HepG2 (cell line): ENCODE measurements at regions not wholly inside any gene's neighbourhood (a gene's known extent, or its start where the extent isn't known, plus 50 kb on each side); places are given as distances from the start of the nearest gene placed in this dataset.

Experiments
- ATAC-seq: fragments of 200-7000 bp; cut with Tn5 transposase; 3 replicates; pipeline ENCODE4 v1.9.1; 2020; ENCODE audit warnings: mild to moderate bottlenecking, moderate library complexity
- BruUV-seq: library from RNA; stranded (reverse); fragments of 400-500 nt; replicated peaks from 2 replicates; lab custom pipeline; 2021; lab: Mats Ljungman, UMichigan
- CTCF ChIA-PET: fragments of 300-600 bp; formaldehyde crosslinking; extraction: SDS; loops from one replicate; lab custom pipeline; 2021; ENCODE audit warnings: low total read pairs, inconsistent platforms, low intra/inter-chr PET ratio; lab: Yijun Ruan, JAX
- POLR2A ChIA-PET: fragments of 350-600 bp; sonication (Branson Sonifier 250); formaldehyde crosslinking; loops from one replicate; lab custom pipeline; 2020; ENCODE audit warnings: antibody characterized with exemption, inconsistent platforms; lab: Yijun Ruan, JAX
- DNase-seq: peaks from one replicate; pipeline ENCODE4 v3.0.0-alpha.2; 2015; ENCODE audit warnings: low spot score
- FAIRE-seq: peaks from 3 replicates; lab custom pipeline; 2011; peaks lifted over from hg19 to GRCh38; lab: Jason Lieb, UNC
- H2AFZ ChIP-seq: one replicate; pipeline ENCODE4 v1.6.1; 2011; ENCODE audit warnings: low read length, inconsistent platforms
- H3K27ac ChIP-seq: fragments of 300-600 bp; 3 replicates; pipeline ENCODE4 v1.8.0; 2011; ENCODE audit warnings: mixed run types, mild to moderate bottlenecking, mixed read lengths, low read length, inconsistent platforms; ENCODE audit not compliant: insufficient read depth; ENCODE audit errors: extremely low read length
- H3K27me3 ChIP-seq, 2 experiments: fragments of 200-600 bp in 1 of 2; 2 replicates in 1 of 2; 3 replicates in 1 of 2; pipeline versions ENCODE4 v1.6.0 to v1.8.0; 2011; ENCODE audit warnings: low read length in 2 of 2, mild to moderate bottlenecking in 2 of 2, moderate library complexity in 2 of 2, inconsistent platforms in 1 of 2; ENCODE audit not compliant: insufficient read depth in 2 of 2, control insufficient read depth in 1 of 2
- H3K36me3 ChIP-seq, 2 experiments: fragments of 200-600 bp in 1 of 2; replicated peaks in 1 of 2; 2 replicates in 1 of 2; 3 replicates in 1 of 2; pipeline versions ENCODE4 v1.5.1 to v1.8.0; 2011; ENCODE audit warnings: low read length in 2 of 2, inconsistent platforms in 1 of 2; ENCODE audit not compliant: insufficient read depth in 2 of 2, control insufficient read depth in 1 of 2
- H3K4me1 ChIP-seq: 2 replicates; pipeline ENCODE4 v1.5.1; 2012; ENCODE audit warnings: low read length, inconsistent platforms; ENCODE audit not compliant: insufficient read depth
- H3K4me2 ChIP-seq: 2 replicates; pipeline ENCODE4 v1.6.0; 2011; ENCODE audit warnings: low read depth, low read length, inconsistent platforms
- H3K4me3 ChIP-seq, 3 experiments: fragments of 200-600 bp in 1 of 3; sonication (generic), shearing (Covaris generic) in 1 of 3; replicated peaks in 1 of 3; 2 replicates each; pipeline ENCODE4 v1.5.1; 2011 to 2016; ENCODE audit warnings: low read length in 3 of 3, inconsistent platforms in 2 of 3, low read depth in 2 of 3, mild to moderate bottlenecking in 2 of 3, control low read depth in 1 of 3, mixed read lengths in 1 of 3; ENCODE audit not compliant: insufficient read depth in 1 of 3
- H3K79me2 ChIP-seq: one replicate; pipeline ENCODE4 v1.6.1; 2011; ENCODE audit warnings: low read length, inconsistent platforms; ENCODE audit not compliant: insufficient read depth
- H3K9ac ChIP-seq: 2 replicates; pipeline ENCODE4 v1.6.0; 2011; ENCODE audit warnings: mild to moderate bottlenecking, low read depth, low read length, inconsistent platforms; ENCODE audit not compliant: insufficient read depth
- H3K9me3 ChIP-seq: 2 replicates; pipeline ENCODE4 v1.5.1; 2012; ENCODE audit warnings: mild to moderate bottlenecking, low read length
- H4K20me1 ChIP-seq: 2 replicates; pipeline ENCODE4 v1.6.0; 2011; ENCODE audit warnings: inconsistent platforms, mild to moderate bottlenecking, low read length, moderate library complexity; ENCODE audit not compliant: insufficient read depth
- ARNTL ChIP-seq: sonication (generic); formaldehyde crosslinking; IDR thresholded peaks from 2 replicates; pipeline ENCODE4 v1.4.0; 2020; ENCODE audit warnings: mild to moderate bottlenecking, missing genetic modification reagents
- ATF1 ChIP-seq: IDR thresholded peaks from 2 replicates; pipeline ENCODE4 v1.6.1; 2016; ENCODE audit warnings: mild to moderate bottlenecking, control low read depth
- CBX5 ChIP-seq: sonication (generic); formaldehyde crosslinking; IDR thresholded peaks from 2 replicates; pipeline ENCODE4 v1.4.0; 2020; ENCODE audit warnings: missing genetic modification reagents, borderline replicate concordance
- MAFF ChIP-seq: IDR thresholded peaks from 2 replicates; pipeline ENCODE4 v1.6.1; 2011; ENCODE audit warnings: low read depth, low read length, improper control_type of control experiment
- MAFK ChIP-seq, 2 experiments: IDR thresholded peaks in 1 of 2; conservative IDR thresholded peaks in 1 of 2; 2 replicates each; pipeline ENCODE4 v1.6.1; 2011; ENCODE audit warnings: improper control_type of control experiment in 2 of 2, low read length in 2 of 2
- SMC3 ChIP-seq: IDR thresholded peaks from 2 replicates; pipeline ENCODE4 v1.6.1; 2011; ENCODE audit warnings: low read length, improper control_type of control experiment
- ZC3H13 ChIP-seq: sonication (generic); formaldehyde crosslinking; IDR thresholded peaks from 2 replicates; pipeline ENCODE4 v1.8.1; 2023; ENCODE audit warnings: mild to moderate bottlenecking, missing genetic modification reagents, moderate library complexity
- ZNF230 ChIP-seq: sonication (generic); formaldehyde crosslinking; IDR thresholded peaks from 2 replicates; pipeline ENCODE4 v1.4.0; 2020; ENCODE audit warnings: mild to moderate bottlenecking, missing genetic modification reagents
- ZNF567 ChIP-seq: sonication (generic); formaldehyde crosslinking; IDR thresholded peaks from 2 replicates; pipeline ENCODE4 v1.8.1; 2023; ENCODE audit warnings: mild to moderate bottlenecking, missing genetic modification reagents, borderline replicate concordance
- ZNF572 ChIP-seq: sonication (generic); formaldehyde crosslinking; IDR thresholded peaks from 2 replicates; pipeline ENCODE4 v1.5.1; 2020; ENCODE audit warnings: mild to moderate bottlenecking, missing genetic modification reagents
- WGBS: methylation state at CpG from one replicate; pipeline ENCODE4 v1.1.6; 2017; ENCODE audit warnings: low lambda C conversion rate; 5-methylcytosine and 5-hydroxymethylcytosine counted together
- in situ Hi-C: cut with HindIII; loops from 2 replicates; pipeline ENCODE4 v1.10.0; 2017; ENCODE audit warnings: low pct_unique_long_range_greater_than_20kb; ENCODE audit not compliant: extremely low pct_ligation_motif_present
- intact Hi-C: fragments of 100-400 bp; cut with micrococcal nuclease; formaldehyde crosslinking; loops from one replicate; pipeline ENCODE4 v1.10.0; 2022; ENCODE audit not compliant: unreplicated experiment
- TF ChIP-seq, protein P1 (sequence below): sonication (generic); formaldehyde crosslinking; IDR thresholded peaks from 2 replicates; pipeline ENCODE4 v1.5.1; 2020; ENCODE audit warnings: mild to moderate bottlenecking, missing genetic modification reagents, borderline replicate concordance
- TF ChIP-seq, protein P2 (sequence below): sonication (generic); formaldehyde crosslinking; IDR thresholded peaks from 2 replicates; pipeline ENCODE4 v1.4.0; 2020; ENCODE audit warnings: missing genetic modification reagents
- TF ChIP-seq, protein P3 (sequence below): sonication (generic); formaldehyde crosslinking; conservative IDR thresholded peaks from 2 replicates; pipeline ENCODE4 v1.8.0; 2022; ENCODE audit warnings: mild to moderate bottlenecking, moderate library complexity, missing genetic modification reagents

DNA sequence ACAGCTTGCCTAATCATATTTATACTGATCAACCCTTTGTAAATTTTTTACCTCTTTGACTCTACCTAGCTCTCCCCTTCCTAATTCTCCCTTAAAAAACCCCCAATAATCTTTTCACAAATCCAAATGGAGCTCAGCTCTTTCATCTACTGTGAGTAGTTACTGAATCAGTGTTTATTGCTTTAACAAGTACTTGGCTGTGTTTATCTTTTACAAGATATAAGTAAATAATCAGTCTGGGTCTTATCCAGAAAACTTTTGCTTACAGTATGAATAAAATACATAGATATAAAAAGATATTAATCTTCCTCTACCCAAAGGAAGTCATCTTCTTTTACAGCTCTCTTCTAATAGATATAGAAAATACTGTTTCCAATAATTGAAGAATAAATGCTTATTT, 366.4 kb downstream of the RAP2B start (continued):
- TF ChIP-seq, protein P1, sequence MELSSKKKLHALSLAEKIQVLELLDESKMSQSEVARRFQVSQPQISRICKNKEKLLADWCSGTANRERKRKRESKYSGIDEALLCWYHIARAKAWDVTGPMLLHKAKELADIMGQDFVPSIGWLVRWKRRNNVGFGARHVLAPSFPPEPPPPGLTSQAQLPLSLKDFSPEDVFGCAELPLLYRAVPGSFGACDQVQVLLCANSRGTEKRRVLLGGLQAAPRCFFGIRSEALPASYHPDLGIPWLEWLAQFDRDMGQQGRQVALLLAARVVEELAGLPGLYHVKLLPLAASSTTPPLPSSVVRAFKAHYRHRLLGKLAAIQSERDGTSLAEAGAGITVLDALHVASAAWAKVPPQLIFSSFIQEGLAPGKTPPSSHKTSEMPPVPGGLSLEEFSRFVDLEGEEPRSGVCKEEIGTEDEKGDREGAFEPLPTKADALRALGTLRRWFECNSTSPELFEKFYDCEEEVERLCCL, result no peak
- TF ChIP-seq ZC3H13 (CRISPR knock-in tag) (no peak), ZNF567 (CRISPR knock-in tag) (no peak)

DNA sequence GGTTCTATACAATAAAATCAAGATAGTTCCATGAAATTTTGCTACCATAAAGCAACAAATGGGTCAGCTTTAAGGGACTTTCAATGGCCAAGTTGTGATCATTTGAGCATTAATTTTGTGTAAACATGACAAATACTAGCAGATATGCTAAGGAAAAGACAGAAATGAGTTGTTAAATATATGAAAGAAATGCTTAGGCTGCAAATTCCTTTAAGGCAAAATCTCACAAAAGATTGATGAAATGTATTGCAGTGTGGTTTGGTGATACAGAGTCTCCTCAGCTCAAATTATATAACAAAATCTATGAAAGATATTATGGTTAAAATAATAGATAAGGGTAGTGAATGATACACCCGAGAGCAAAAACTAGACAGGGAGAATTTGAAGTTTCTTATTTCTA, 377.2 kb downstream of the RAP2B start:
- no peak for TF ChIP-seq ARNTL (CRISPR knock-in tag)
- TF ChIP-seq CBX5, result no peak
- TF ChIP-seq MAFF, result peak; percentile 30; the same call in 1 of the 2 replicates
- TF ChIP-seq, protein P2, sequence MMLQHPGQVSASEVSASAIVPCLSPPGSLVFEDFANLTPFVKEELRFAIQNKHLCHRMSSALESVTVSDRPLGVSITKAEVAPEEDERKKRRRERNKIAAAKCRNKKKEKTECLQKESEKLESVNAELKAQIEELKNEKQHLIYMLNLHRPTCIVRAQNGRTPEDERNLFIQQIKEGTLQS (CRISPR knock-in tag), result no peak
- no peak for TF ChIP-seq ZNF230 (CRISPR knock-in tag)
- peak in 1 of 2 experiments; percentile 53; a peak in 2 of 4 replicates for TF ChIP-seq MAFK (conservative IDR thresholded peaks at IDR 0.05 in 1 of 2, IDR thresholded peaks at IDR 0.05 in 1 of 2; ENCODE audit: low read length in 2 of 2)
- TF ChIP-seq, protein P3, sequence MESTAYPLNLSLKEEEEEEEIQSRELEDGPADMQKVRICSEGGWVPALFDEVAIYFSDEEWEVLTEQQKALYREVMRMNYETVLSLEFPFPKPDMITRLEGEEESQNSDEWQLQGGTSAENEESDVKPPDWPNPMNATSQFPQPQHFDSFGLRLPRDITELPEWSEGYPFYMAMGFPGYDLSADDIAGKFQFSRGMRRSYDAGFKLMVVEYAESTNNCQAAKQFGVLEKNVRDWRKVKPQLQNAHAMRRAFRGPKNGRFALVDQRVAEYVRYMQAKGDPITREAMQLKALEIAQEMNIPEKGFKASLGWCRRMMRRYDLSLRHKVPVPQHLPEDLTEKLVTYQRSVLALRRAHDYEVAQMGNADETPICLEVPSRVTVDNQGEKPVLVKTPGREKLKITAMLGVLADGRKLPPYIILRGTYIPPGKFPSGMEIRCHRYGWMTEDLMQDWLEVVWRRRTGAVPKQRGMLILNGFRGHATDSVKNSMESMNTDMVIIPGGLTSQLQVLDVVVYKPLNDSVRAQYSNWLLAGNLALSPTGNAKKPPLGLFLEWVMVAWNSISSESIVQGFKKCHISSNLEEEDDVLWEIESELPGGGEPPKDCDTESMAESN, result no peak
- TF ChIP-seq ZNF572 (CRISPR knock-in tag), result no peak
- no peak for TF ChIP-seq ATF1
- no peak for TF ChIP-seq SMC3
- Histone ChIP-seq H3K27me3 (no peaks in the 10 kb centered on the region), H3K4me3 (no peak overlapping the region), H2AFZ (no peak overlapping the region), H3K36me3 (no peaks in the 10 kb centered on the region), H3K4me1 (no peaks in the 10 kb centered on the region), H3K27ac (no peak overlapping the region), H3K4me2 (no peak overlapping the region), H3K9ac (no peak overlapping the region), H3K79me2 (no peaks in the 10 kb centered on the region), H3K9me3 (no peaks in the 10 kb centered on the region), H4K20me1 (no peaks in the 10 kb centered on the region)
- POLR2A ChIA-PET, result no interaction called here
- CTCF ChIA-PET, result no interaction called here
- intact Hi-C loops, result no loop called here
- 0% methylated on average over 1 of the region's 1 CpG for WGBS
- in situ Hi-C loops, result no loop called here
- FAIRE-seq (no peak), DNase-seq (no peak), ATAC-seq (no peak)
- BruUV-seq, result no TSS peak
